Keratinocyte (primary cell): ENCODE measurements at regions not wholly inside any gene's neighbourhood (a gene's known extent, or its start where the extent isn't known, plus 50 kb on each side); places are given as distances from the start of the nearest gene placed in this dataset.

Experiments used
- CTCF ChIP-seq, 3 experiments: IDR thresholded peaks in 1 of 3; conservative IDR thresholded peaks in 1 of 3; optimal IDR thresholded peaks in 1 of 3; 2 replicates in 2 of 3; 3 replicates in 1 of 3; pipeline versions ENCODE3 to v1.5.1; 2011; ENCODE audit warnings: low read length in 3 of 3, mild to moderate bottlenecking in 3 of 3, moderate library complexity in 2 of 3, control low read depth in 1 of 3, inconsistent platforms in 1 of 3; ENCODE audit not compliant: insufficient read depth in 2 of 3; ENCODE audit errors: extremely low read depth in 1 of 3
- EZH2 ChIP-seq: IDR thresholded peaks from one replicate; pipeline ENCODE4 v1.6.1; 2012; ENCODE audit warnings: inconsistent platforms, mild to moderate bottlenecking, low read length, moderate library complexity

- TF ChIP-seq CTCF (optimal IDR thresholded peaks at IDR 0.05 in 1 of 3, IDR thresholded peaks at IDR 0.05 in 1 of 3, conservative IDR thresholded peaks at IDR 0.05 in 1 of 3; ENCODE audit: extremely low read depth in 1 of 3, insufficient read depth in 2 of 3, low read length in 3 of 3) (no peak), EZH2 (no peak)
Observed at GRCh38 chr3:20583648-20584047, 397.6 kb upstream of the SGO1 start.
